ENCODE measurements at regions not wholly inside any gene's neighbourhood (a gene's known extent, or its start where the extent isn't known, plus 50 kb on each side); places are given as distances from the start of the nearest gene placed in this dataset.

- H3K4me3 Mint-ChIP-seq (ENCODE audit: unreplicated experiment) = no peak overlapping the region
- DNase-seq = no peak
- no peak for TF ChIP-seq CTCF (IDR thresholded peaks at IDR 0.05; ENCODE audit: partially characterized antibody, unreplicated experiment)
- H3K9me3 Mint-ChIP-seq (ENCODE audit: unreplicated experiment) = no peaks in the 10 kb centered on the region
- no peaks in the 10 kb centered on the region for H3K27me3 Mint-ChIP-seq (ENCODE audit: unreplicated experiment)
- no peaks in the 10 kb centered on the region for H3K4me1 Mint-ChIP-seq (ENCODE audit: low read depth, unreplicated experiment)
- no peak overlapping the region for H3K27ac Mint-ChIP-seq (ENCODE audit: unreplicated experiment)
- no peaks in the 10 kb centered on the region for H3K36me3 Mint-ChIP-seq (ENCODE audit: unreplicated experiment)
Observed at GRCh38 chr13:60700994-60701393, 304.0 kb downstream of the TDRD3 start.

GRCh38 chr13:60699636-60700035, 302.6 kb downstream of the TDRD3 start:
- Mint-ChIP-seq H3K9me3 (ENCODE audit: unreplicated experiment) (no peaks in the 10 kb centered on the region), H3K27ac (ENCODE audit: unreplicated experiment) (no peak overlapping the region), H3K36me3 (ENCODE audit: unreplicated experiment) (no peaks in the 10 kb centered on the region), H3K4me3 (ENCODE audit: unreplicated experiment) (no peak overlapping the region), H3K4me1 (ENCODE audit: low read depth, unreplicated experiment) (no peaks in the 10 kb centered on the region), H3K27me3 (ENCODE audit: unreplicated experiment) (no peaks in the 10 kb centered on the region)
- no peak for DNase-seq
- TF ChIP-seq CTCF (IDR thresholded peaks at IDR 0.05; ENCODE audit: partially characterized antibody, unreplicated experiment) = no peak

GRCh38 chr13:60696602-60697001, 299.6 kb downstream of the TDRD3 start:
- H3K36me3 Mint-ChIP-seq (ENCODE audit: unreplicated experiment) = no peaks in the 10 kb centered on the region
- no peak for DNase-seq
- H3K4me1 Mint-ChIP-seq (ENCODE audit: low read depth, unreplicated experiment) = no peaks in the 10 kb centered on the region
- no peak overlapping the region for H3K27ac Mint-ChIP-seq (ENCODE audit: unreplicated experiment)
- no peaks in the 10 kb centered on the region for H3K27me3 Mint-ChIP-seq (ENCODE audit: unreplicated experiment)
- TF ChIP-seq CTCF (IDR thresholded peaks at IDR 0.05; ENCODE audit: partially characterized antibody, unreplicated experiment) = no peak
- H3K4me3 Mint-ChIP-seq (ENCODE audit: unreplicated experiment) = no peak overlapping the region
- H3K9me3 Mint-ChIP-seq (ENCODE audit: unreplicated experiment) = no peaks in the 10 kb centered on the region

GRCh38 chr13:60691268-60691667, 294.2 kb downstream of the TDRD3 start:
- Mint-ChIP-seq H3K9me3 (ENCODE audit: unreplicated experiment) (no peaks in the 10 kb centered on the region), H3K27ac (ENCODE audit: unreplicated experiment) (no peak overlapping the region), H3K4me1 (ENCODE audit: low read depth, unreplicated experiment) (peaks cover 4% of the 10 kb centered on the region), H3K4me3 (ENCODE audit: unreplicated experiment) (no peak overlapping the region), H3K27me3 (ENCODE audit: unreplicated experiment) (no peaks in the 10 kb centered on the region), H3K36me3 (ENCODE audit: unreplicated experiment) (no peaks in the 10 kb centered on the region)
- no peak for DNase-seq
- TF ChIP-seq CTCF (IDR thresholded peaks at IDR 0.05; ENCODE audit: partially characterized antibody, unreplicated experiment) = no peak

GRCh38 chr13:60690604-60691003, 293.6 kb downstream of the TDRD3 start:
- no peaks in the 10 kb centered on the region for H3K9me3 Mint-ChIP-seq (ENCODE audit: unreplicated experiment)
- no peak overlapping the region for H3K4me3 Mint-ChIP-seq (ENCODE audit: unreplicated experiment)
- DNase-seq = no peak
- no peak overlapping the region for H3K27ac Mint-ChIP-seq (ENCODE audit: unreplicated experiment)
- no peaks in the 10 kb centered on the region for H3K27me3 Mint-ChIP-seq (ENCODE audit: unreplicated experiment)
- no peaks in the 10 kb centered on the region for H3K36me3 Mint-ChIP-seq (ENCODE audit: unreplicated experiment)
- peaks cover 4% of the 10 kb centered on the region for H3K4me1 Mint-ChIP-seq (ENCODE audit: low read depth, unreplicated experiment)
- no peak for TF ChIP-seq CTCF (IDR thresholded peaks at IDR 0.05; ENCODE audit: partially characterized antibody, unreplicated experiment)
